Mesendoderm (in vitro differentiated cells): ENCODE measurements at regions not wholly inside any gene's neighbourhood (a gene's known extent, or its start where the extent isn't known, plus 50 kb on each side); places are given as distances from the start of the nearest gene placed in this dataset.

ENCODE experiments used
- DNase-seq: peaks from one replicate; pipeline ENCODE4 v3.0.0; 2013
- H2AK5ac ChIP-seq: 2 replicates; pipeline ENCODE4 v1.6.1; 2013; ENCODE audit warnings: low read length, inconsistent platforms
- H2BK120ac ChIP-seq: 2 replicates; pipeline ENCODE4 v1.6.1; 2013; ENCODE audit warnings: low read depth, mild to moderate bottlenecking, low read length, moderate library complexity, mixed read lengths
- H2BK15ac ChIP-seq: replicated peaks from 2 replicates; pipeline ENCODE4 v1.6.1; 2013; ENCODE audit warnings: low read depth, mild to moderate bottlenecking, moderate library complexity
- H2BK5ac ChIP-seq: 2 replicates; pipeline ENCODE4 v1.6.1; 2013; ENCODE audit warnings: low read length, inconsistent platforms
- H3K18ac ChIP-seq: 2 replicates; pipeline ENCODE4 v1.6.1; 2013; ENCODE audit warnings: mild to moderate bottlenecking, low read length, mixed read lengths
- H3K23ac ChIP-seq: one replicate; pipeline ENCODE4 v1.6.1; 2013; ENCODE audit warnings: low read length
- H3K27ac ChIP-seq: 2 replicates; pipeline ENCODE4 v1.5.1; 2013; ENCODE audit warnings: low read depth, mild to moderate bottlenecking, inconsistent platforms, low read length, moderate library complexity
- H3K27me3 ChIP-seq: 2 replicates; pipeline ENCODE4 v1.6.1; 2013; ENCODE audit warnings: low read length, control low read depth, mild to moderate bottlenecking, inconsistent platforms; ENCODE audit not compliant: insufficient read depth, poor library complexity
- H3K36me3 ChIP-seq: 2 replicates; pipeline ENCODE4 v1.6.1; 2013; ENCODE audit warnings: low read length, inconsistent platforms; ENCODE audit not compliant: control insufficient read depth, insufficient read depth
- H3K4ac ChIP-seq: one replicate; pipeline ENCODE4 v1.6.1; 2013; ENCODE audit warnings: low read depth, mild to moderate bottlenecking, low read length, moderate library complexity
- H3K4me1 ChIP-seq: 2 replicates; pipeline ENCODE4 v1.6.1; 2013; ENCODE audit warnings: low read depth, low read length, inconsistent platforms; ENCODE audit not compliant: control insufficient read depth
- H3K4me2 ChIP-seq: 2 replicates; pipeline ENCODE4 v1.6.1; 2013; ENCODE audit warnings: low read length
- H3K4me3 ChIP-seq: 2 replicates; pipeline ENCODE4 v1.5.1; 2013; ENCODE audit warnings: mild to moderate bottlenecking, low read length
- H3K56ac ChIP-seq: one replicate; pipeline ENCODE4 v1.6.1; 2013; ENCODE audit warnings: low read length
- H3K79me1 ChIP-seq: 2 replicates; pipeline ENCODE4 v1.6.1; 2013; ENCODE audit warnings: low read length, inconsistent platforms
- H3K79me2 ChIP-seq: 2 replicates; pipeline ENCODE4 v1.6.1; 2013; ENCODE audit warnings: mild to moderate bottlenecking, low read length; ENCODE audit not compliant: control insufficient read depth, insufficient read depth
- H3K9ac ChIP-seq: 2 replicates; pipeline ENCODE4 v1.6.1; 2013; ENCODE audit warnings: low read length, inconsistent platforms
- H4K5ac ChIP-seq: one replicate; pipeline ENCODE4 v1.6.1; 2013; ENCODE audit warnings: low read length
- H4K8ac ChIP-seq: one replicate; pipeline ENCODE4 v1.6.1; 2013; ENCODE audit warnings: low read depth, mild to moderate bottlenecking, control low read depth, low read length, moderate library complexity
- WGBS: extraction: QIAGEN DNeasy Blood & Tissue Kit; methylation state at CpG from one replicate; pipeline ENCODE4 v1.1.7; 2013; ENCODE audit warnings: low lambda C conversion rate, missing lambda C conversion rate; ENCODE audit not compliant: insufficient coverage; ENCODE audit errors: extremely low coverage; 5-methylcytosine and 5-hydroxymethylcytosine counted together

- no peak overlapping the region for H4K5ac ChIP-seq
- H3K36me3 ChIP-seq, result no peaks in the 10 kb centered on the region
- no peaks in the 10 kb centered on the region for H3K79me2 ChIP-seq
- H3K4ac ChIP-seq, result no peak overlapping the region
- H3K27ac ChIP-seq, result no peak overlapping the region
- no peak overlapping the region for H3K9ac ChIP-seq
- no peak overlapping the region for H3K4me3 ChIP-seq
- H3K23ac ChIP-seq, result no peak overlapping the region
- WGBS, result no CpG with 5 or more reads among the region's 3 CpGs
- no peak overlapping the region for H3K18ac ChIP-seq
- H3K4me2 ChIP-seq, result no peak overlapping the region
- no peak overlapping the region for H2BK15ac ChIP-seq
- H2BK5ac ChIP-seq, result no peak overlapping the region
- no peak for DNase-seq
- H3K79me1 ChIP-seq, result no peaks in the 10 kb centered on the region
- H3K56ac ChIP-seq, result no peak overlapping the region
- no peaks in the 10 kb centered on the region for H3K27me3 ChIP-seq
- no peak overlapping the region for H2BK120ac ChIP-seq
- H3K4me1 ChIP-seq, result no peaks in the 10 kb centered on the region
- H4K8ac ChIP-seq, result no peak overlapping the region
- no peak overlapping the region for H2AK5ac ChIP-seq
Measured at GRCh38 chr1:87523466-87523865, 194.8 kb downstream of the LMO4 start.

- H2BK15ac ChIP-seq, result no peak overlapping the region
- no peak overlapping the region for H4K5ac ChIP-seq
- no peak overlapping the region for H2AK5ac ChIP-seq
- H3K4me2 ChIP-seq, result no peak overlapping the region
- H3K27ac ChIP-seq, result no peak overlapping the region
- no peak overlapping the region for H2BK5ac ChIP-seq
- DNase-seq, result no peak
- no peaks in the 10 kb centered on the region for H3K36me3 ChIP-seq
- H3K56ac ChIP-seq, result no peak overlapping the region
- H3K23ac ChIP-seq, result no peak overlapping the region
- H3K79me1 ChIP-seq, result no peaks in the 10 kb centered on the region
- no peak overlapping the region for H3K4me3 ChIP-seq
- H3K79me2 ChIP-seq, result no peaks in the 10 kb centered on the region
- H4K8ac ChIP-seq, result no peak overlapping the region
- no peak overlapping the region for H3K4ac ChIP-seq
- no peak overlapping the region for H2BK120ac ChIP-seq
- no CpG with 5 or more reads among the region's 14 CpGs for WGBS
- H3K9ac ChIP-seq, result no peak overlapping the region
- no peaks in the 10 kb centered on the region for H3K27me3 ChIP-seq
- no peak overlapping the region for H3K18ac ChIP-seq
- no peaks in the 10 kb centered on the region for H3K4me1 ChIP-seq
Measured at GRCh38 chr1:87524021-87524754, 195.5 kb downstream of the LMO4 start.

GRCh38 chr1:87528754-87529517 is 200.3 kb downstream of the LMO4 start:
- no peak overlapping the region for H3K4me3 ChIP-seq
- no peak for DNase-seq
- H3K56ac ChIP-seq, result no peak overlapping the region
- H3K27ac ChIP-seq, result no peak overlapping the region
- no peak overlapping the region for H4K8ac ChIP-seq
- H2BK120ac ChIP-seq, result no peak overlapping the region
- no peak overlapping the region for H3K4me2 ChIP-seq
- H3K79me1 ChIP-seq, result no peaks in the 10 kb centered on the region
- no peak overlapping the region for H3K23ac ChIP-seq
- H2AK5ac ChIP-seq, result no peak overlapping the region
- H3K18ac ChIP-seq, result no peak overlapping the region
- H3K9ac ChIP-seq, result no peak overlapping the region
- H3K4me1 ChIP-seq, result no peaks in the 10 kb centered on the region
- WGBS, result no CpG with 5 or more reads among the region's 33 CpGs
- no peak overlapping the region for H2BK15ac ChIP-seq
- H4K5ac ChIP-seq, result no peak overlapping the region
- no peak overlapping the region for H2BK5ac ChIP-seq
- H3K4ac ChIP-seq, result no peak overlapping the region
- no peaks in the 10 kb centered on the region for H3K27me3 ChIP-seq
- H3K36me3 ChIP-seq, result no peaks in the 10 kb centered on the region
- no peaks in the 10 kb centered on the region for H3K79me2 ChIP-seq

- Histone ChIP-seq H3K9ac (no peak overlapping the region), H4K5ac (no peak overlapping the region), H3K4ac (no peak overlapping the region), H4K8ac (no peak overlapping the region), H3K4me1 (no peaks in the 10 kb centered on the region), H2BK120ac (no peak overlapping the region), H2AK5ac (no peak overlapping the region), H3K36me3 (no peaks in the 10 kb centered on the region), H2BK5ac (no peak overlapping the region), H3K18ac (no peak overlapping the region), H3K79me1 (no peaks in the 10 kb centered on the region), H3K27ac (no peak overlapping the region), H2BK15ac (no peak overlapping the region), H3K4me2 (no peak overlapping the region), H3K4me3 (no peak overlapping the region), H3K79me2 (no peaks in the 10 kb centered on the region), H3K56ac (no peak overlapping the region), H3K23ac (no peak overlapping the region), H3K27me3 (no peaks in the 10 kb centered on the region)
- no peak for DNase-seq
- WGBS, result no CpG with 5 or more reads among the region's 7 CpGs
Measured at GRCh38 chr1:87530042-87530807, 201.5 kb downstream of the LMO4 start.

- Histone ChIP-seq H2BK120ac (no peak overlapping the region), H3K4me3 (no peak overlapping the region), H3K23ac (no peak overlapping the region), H2AK5ac (no peak overlapping the region), H3K56ac (no peak overlapping the region), H3K4me1 (no peaks in the 10 kb centered on the region), H3K79me1 (no peaks in the 10 kb centered on the region), H3K27me3 (no peaks in the 10 kb centered on the region), H2BK15ac (no peak overlapping the region), H3K4ac (no peak overlapping the region), H3K4me2 (no peak overlapping the region), H3K27ac (no peak overlapping the region), H3K36me3 (no peaks in the 10 kb centered on the region), H3K9ac (no peak overlapping the region), H4K5ac (no peak overlapping the region), H2BK5ac (no peak overlapping the region), H4K8ac (no peak overlapping the region), H3K18ac (no peak overlapping the region), H3K79me2 (no peaks in the 10 kb centered on the region)
- no CpG with 5 or more reads among the region's 1 CpG for whole genome bisulfite sequencing
- no peak for DNase-seq
Measured at GRCh38 chr1:87535551-87535950, 206.9 kb downstream of the LMO4 start.
